ENCODE measurements at regions not wholly inside any gene's neighbourhood (a gene's known extent, or its start where the extent isn't known, plus 50 kb on each side); places are given as distances from the start of the nearest gene placed in this dataset.

DNA sequence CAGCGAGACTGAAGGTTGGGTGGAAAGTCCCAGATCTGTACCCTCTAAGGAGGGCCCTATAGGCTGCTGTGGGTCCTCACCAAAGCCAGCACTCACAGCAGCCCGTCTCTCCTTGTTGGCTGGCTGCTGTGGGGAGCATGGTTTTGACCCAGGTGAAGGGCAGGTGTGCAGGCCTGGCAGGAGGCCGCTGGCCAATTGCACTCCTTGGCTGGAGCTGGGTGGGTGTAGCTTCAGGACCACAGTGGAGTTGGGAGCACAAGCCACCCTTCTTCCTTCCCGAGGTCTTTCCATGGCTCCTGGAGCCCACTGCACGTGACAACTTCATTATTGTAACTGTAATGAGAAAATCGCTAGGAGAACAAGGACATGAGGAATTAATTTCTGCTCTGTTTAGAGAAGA is 287.7 kb upstream of the FOXQ1 start:
- DNase-seq: no peak

GRCh38 chr6:1023229-1023628 is 288.7 kb upstream of the FOXQ1 start:
- DNase-seq: no peak

DNA sequence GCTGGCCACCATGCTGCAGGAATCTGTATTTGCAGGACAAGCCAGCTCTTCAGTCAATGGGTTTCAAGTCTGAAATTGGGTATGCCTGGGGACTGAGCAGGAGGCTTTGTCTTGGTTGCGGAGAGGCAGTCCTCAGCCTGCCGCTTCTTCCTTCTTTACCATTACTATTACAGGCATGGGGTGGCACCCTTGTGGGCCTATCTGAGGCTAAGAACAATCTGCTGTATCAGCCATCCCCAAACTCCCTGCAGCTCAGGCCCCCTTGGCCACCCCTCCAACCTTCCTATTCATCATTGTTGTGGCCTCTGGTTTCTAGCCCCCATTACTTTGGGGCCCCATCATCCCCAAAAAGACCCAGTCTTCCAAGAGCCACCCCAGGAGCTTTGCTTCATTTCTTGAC is 289.2 kb upstream of the FOXQ1 start:
- DNase-seq: no peak

GRCh38 chr6:1020837-1021236 is 291.1 kb upstream of the FOXQ1 start:
- no peak for DNase-seq

- no peak for DNase-seq
These were observed 291.8 kb upstream of the FOXQ1 start for GRCh38 chr6:1020133-1020532.

- DNase-seq: no peak
These were observed 293.9 kb upstream of the FOXQ1 start for GRCh38 chr6:1018041-1018440.

DNA sequence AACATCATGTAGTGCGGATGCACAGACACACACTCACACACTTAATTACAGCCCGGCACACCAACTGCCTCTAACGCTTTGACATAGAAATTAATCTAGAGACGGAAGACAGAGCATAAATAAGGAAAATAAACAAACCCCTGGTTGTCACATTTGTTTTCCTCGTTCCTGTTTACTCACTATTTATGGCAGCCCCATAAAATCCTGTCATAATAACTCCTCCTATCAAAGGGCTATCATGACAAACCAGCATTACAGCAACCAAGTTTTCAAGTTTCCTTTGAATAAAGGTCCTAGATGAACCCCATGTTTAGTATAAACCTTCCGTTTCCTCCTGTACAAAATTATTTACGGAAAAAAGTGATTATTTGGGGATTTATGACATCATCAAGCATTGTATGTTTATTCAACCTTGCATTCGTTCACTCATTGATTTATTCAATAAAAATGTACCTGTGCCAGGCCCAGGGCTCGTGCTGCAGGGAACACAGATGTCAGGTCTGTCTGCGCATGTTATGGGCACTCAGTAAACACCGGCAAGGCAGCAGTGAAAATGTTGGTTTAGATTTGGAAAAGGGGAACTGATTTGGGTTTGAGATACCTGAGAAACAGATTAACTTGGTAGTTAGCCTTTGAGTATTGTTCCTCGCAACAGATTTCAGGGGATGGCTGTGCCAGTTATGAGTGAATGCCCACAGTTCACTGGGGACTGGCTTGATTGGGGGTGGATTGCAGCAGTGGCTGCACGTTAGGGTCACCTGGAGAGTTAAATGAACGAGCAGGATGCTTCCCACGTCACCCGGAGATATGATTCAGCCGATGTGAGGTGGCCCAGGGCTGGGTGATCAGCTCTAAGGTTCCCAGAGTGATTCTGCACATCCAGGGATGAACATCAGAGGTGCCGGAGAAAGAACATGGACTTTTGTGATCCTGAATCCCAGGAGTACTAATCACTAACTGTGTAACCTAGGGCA is 295.3 kb upstream of the FOXQ1 start:
- DNase-seq: no peak

DNA sequence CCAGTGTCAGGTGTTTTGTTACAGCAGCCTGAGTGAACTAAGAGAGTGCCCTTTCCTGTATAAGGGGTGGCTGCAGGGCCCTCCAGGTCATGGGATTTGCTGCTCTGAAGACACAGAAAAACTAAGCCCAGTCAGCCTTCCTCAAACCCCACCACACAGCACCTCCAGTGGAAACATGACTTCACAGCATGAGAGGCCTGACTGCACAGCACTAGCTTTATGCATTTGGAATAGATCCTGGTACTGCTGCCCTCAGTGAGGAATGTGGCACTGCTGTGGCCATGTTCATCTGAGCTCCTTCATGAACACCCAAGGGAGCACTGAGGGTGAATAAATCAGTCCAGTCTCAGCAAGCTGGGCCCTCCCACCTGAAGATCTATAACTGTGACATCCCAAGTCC is 296.1 kb upstream of the FOXQ1 start:
- DNase-seq: no peak

DNA sequence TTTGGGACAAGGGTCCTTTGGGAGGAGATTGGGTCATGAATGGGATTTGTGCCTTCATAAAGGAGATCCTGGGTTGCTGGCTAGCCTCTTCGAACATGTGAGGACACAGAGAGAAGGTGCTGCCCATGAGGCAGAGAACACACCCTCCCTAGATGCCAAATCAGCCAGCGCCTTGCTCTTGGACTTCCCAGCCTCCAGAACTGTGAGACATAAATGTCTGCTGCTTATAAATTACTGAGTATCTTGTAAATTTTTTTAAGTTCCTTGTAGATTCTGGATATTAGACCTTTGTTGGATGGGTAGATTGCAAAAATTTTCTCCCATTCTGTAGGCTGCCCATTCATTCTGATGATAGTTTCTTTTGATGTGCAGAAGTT is 297.5 kb upstream of the FOXQ1 start:
- no peak for DNase-seq

- no peak for DNase-seq
These were observed 298.1 kb upstream of the FOXQ1 start for GRCh38 chr6:1013656-1014430.

DNA sequence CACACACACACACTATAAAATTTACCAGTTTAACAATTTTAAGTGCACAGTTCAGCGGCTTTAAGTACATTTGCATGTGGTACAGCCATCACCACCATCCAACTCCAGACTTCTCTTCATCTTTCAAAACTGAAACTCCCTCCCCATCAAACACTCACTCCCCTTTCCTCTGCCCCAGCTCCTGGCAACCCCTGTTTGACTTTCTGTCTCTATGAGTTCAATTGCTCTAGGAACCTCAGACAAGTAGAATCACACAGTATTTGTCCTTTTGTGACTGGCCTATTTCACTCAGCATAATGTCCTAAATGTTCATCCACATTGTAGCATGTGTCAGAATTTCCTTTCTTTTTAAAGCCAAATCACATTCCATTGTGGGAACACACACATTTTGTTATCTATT is 302.8 kb upstream of the FOXQ1 start:
- DNase-seq: no peak

DNA sequence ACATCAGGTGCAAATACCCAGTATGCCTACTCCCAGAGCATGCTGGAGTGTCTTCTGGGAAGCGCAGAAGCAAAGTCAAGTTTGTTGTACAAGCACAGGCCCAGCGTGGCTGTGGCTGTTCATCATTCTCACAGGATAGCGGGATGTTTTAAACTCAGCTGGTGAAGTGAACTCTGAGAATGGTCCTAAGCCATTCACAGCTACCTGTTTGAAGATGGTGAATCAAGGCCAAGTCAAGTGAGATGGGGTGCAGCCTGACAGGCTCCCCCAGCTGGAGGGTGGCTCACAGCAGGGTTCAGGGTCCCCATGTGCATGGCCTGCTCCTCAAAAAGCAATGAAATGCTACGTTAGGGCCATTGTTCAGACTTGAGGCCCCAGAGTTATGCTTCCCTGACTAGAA is 304.7 kb upstream of the FOXQ1 start:
- no peak for DNase-seq

- DNase-seq: no peak
These were observed 306.8 kb upstream of the FOXQ1 start for GRCh38 chr6:1004885-1005630.

- DNase-seq: no peak
These were observed 308.3 kb upstream of the FOXQ1 start for GRCh38 chr6:1003394-1004160.

DNA sequence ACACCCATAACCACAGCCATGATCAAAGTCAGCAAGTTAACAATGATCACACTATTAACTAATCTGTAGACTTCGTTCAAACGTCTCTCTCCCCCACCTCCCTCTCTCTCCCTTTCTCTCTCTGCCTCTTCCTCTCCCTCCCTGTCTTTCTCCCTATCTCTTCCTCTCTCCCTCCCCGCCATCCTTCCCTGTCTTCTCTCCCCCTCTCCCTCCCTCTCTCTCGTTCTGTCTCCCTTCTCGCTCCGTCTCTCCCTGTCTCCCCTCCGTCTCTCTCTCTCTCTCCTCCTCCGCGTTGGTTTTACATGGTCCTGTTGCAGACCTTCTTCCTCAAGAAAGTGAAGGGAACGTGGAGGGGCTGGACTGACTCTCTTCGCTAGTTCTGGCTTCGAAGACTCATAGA is 308.9 kb upstream of the FOXQ1 start:
- no peak for DNase-seq

- DNase-seq: no peak
These were observed 308.9 kb upstream of the EXOC2 start for GRCh38 chr6:1001655-1002349.

- no peak for DNase-seq
These were observed 306.6 kb upstream of the EXOC2 start for GRCh38 chr6:999552-999951.

DNA sequence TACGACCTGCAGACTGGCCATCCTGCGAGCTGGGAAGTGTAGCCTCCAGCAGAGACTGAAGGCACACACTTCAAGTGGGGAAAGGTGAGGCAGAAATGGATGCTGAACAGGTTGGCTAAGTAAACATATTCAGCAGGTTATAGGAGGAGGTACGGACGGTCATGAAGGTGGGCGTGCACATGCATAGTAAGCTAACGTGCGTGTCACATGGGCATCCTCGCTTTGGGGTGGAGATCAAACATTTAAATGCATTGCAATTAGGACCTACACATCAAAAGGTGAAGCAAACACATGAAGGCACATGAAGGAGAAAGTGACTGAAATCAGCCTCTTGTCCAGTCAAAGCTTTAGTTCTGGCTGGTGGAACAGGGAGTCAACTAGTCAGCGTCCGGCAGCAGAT is 305.6 kb upstream of the EXOC2 start:
- no peak for DNase-seq

GRCh38 chr6:996271-996852 is 303.4 kb upstream of the EXOC2 start:
- no peak for DNase-seq

GRCh38 chr6:991192-991591 is 298.3 kb upstream of the EXOC2 start:
- DNase-seq: no peak

GRCh38 chr6:984031-984430 is 291.1 kb upstream of the EXOC2 start:
- no peak for DNase-seq

Measured in stimulated activated CD8-positive, alpha-beta memory T cell treated with anti-CD3 and anti-CD28 coated beads, Interleukin-4, amount 100 ng/mL, for 48 hours (primary cell).